Effector memory CD4-positive, alpha-beta T cell (primary cell): ENCODE measurements at regions not wholly inside any gene's neighbourhood (a gene's known extent, or its start where the extent isn't known, plus 50 kb on each side); places are given as distances from the start of the nearest gene placed in this dataset.
"Not testable (repeated sequence)": the region's sequence is repeated elsewhere in the genome, so short reads cannot be mapped to it uniquely, and the experiment has no call there.

Source experiments
- DNase-seq, 3 donors: peaks; one replicate each; pipeline ENCODE4 v3.0.0-alpha.2; 2020
- H3K27ac ChIP-seq: 2 replicates; pipeline ENCODE4 v1.7.0; 2013; ENCODE audit warnings: mild to moderate bottlenecking, low read length, moderate library complexity; ENCODE audit not compliant: insufficient read depth, poor library complexity, severe bottlenecking
- H3K27me3 ChIP-seq: replicated peaks from 2 replicates; pipeline ENCODE4 v1.7.0; 2013; ENCODE audit warnings: mild to moderate bottlenecking, low read length; ENCODE audit not compliant: insufficient read depth, control insufficient read depth, poor library complexity, severe bottlenecking
- H3K36me3 ChIP-seq: 2 replicates; pipeline ENCODE4 v1.7.0; 2013; ENCODE audit warnings: mild to moderate bottlenecking, low read length, moderate library complexity; ENCODE audit not compliant: control insufficient read depth, insufficient read depth
- H3K4me1 ChIP-seq: 2 replicates; pipeline ENCODE4 v1.7.0; 2013; ENCODE audit warnings: low read length, mild to moderate bottlenecking; ENCODE audit not compliant: control insufficient read depth, insufficient read depth, poor library complexity, severe bottlenecking
- H3K4me3 ChIP-seq: 2 replicates; pipeline ENCODE4 v1.7.0; 2013; ENCODE audit warnings: low read length, low read depth, mild to moderate bottlenecking; ENCODE audit not compliant: insufficient read depth, poor library complexity, severe bottlenecking
- H3K9me3 ChIP-seq: 2 replicates; pipeline ENCODE4 v1.7.0; 2013; ENCODE audit warnings: mild to moderate bottlenecking, low read length, moderate library complexity; ENCODE audit not compliant: control insufficient read depth

GRCh38 chr5:34258598-34258997, 215.6 kb upstream of the C1QTNF3 start:
- not testable (repeated sequence) for H3K27ac ChIP-seq, DNase-seq, H3K27me3 ChIP-seq, H3K4me1 ChIP-seq, H3K4me3 ChIP-seq, H3K36me3 ChIP-seq, H3K9me3 ChIP-seq

GRCh38 chr5:34261020-34261419, 218.0 kb upstream of the C1QTNF3 start:
- H3K4me3 ChIP-seq, H3K4me1 ChIP-seq, DNase-seq, H3K9me3 ChIP-seq, H3K27me3 ChIP-seq, H3K27ac ChIP-seq, H3K36me3 ChIP-seq: not testable (repeated sequence)

- not testable (repeated sequence) for H3K27ac ChIP-seq, H3K36me3 ChIP-seq, H3K4me3 ChIP-seq, DNase-seq, H3K4me1 ChIP-seq, H3K9me3 ChIP-seq, H3K27me3 ChIP-seq
Measured at GRCh38 chr5:34266151-34266550, 223.1 kb upstream of the C1QTNF3 start.

- not testable (repeated sequence) for H3K27me3 ChIP-seq, DNase-seq, H3K36me3 ChIP-seq, H3K4me1 ChIP-seq, H3K27ac ChIP-seq, H3K9me3 ChIP-seq, H3K4me3 ChIP-seq
Measured at GRCh38 chr5:34296759-34297158, 253.7 kb upstream of the C1QTNF3 start.

GRCh38 chr5:34329201-34329600, 286.2 kb upstream of the C1QTNF3 start:
- DNase-seq, H3K36me3 ChIP-seq, H3K27ac ChIP-seq, H3K4me1 ChIP-seq, H3K4me3 ChIP-seq, H3K9me3 ChIP-seq, H3K27me3 ChIP-seq: not testable (repeated sequence)

GRCh38 chr5:34329611-34330108, 286.6 kb upstream of the C1QTNF3 start:
- H3K27me3 ChIP-seq, H3K36me3 ChIP-seq, H3K27ac ChIP-seq, H3K9me3 ChIP-seq, H3K4me1 ChIP-seq, DNase-seq, H3K4me3 ChIP-seq: not testable (repeated sequence)

- not testable (repeated sequence) for DNase-seq
Measured at GRCh38 chr5:34331928-34332454, 289.0 kb upstream of the C1QTNF3 start.

GRCh38 chr5:34339408-34340001, 296.5 kb upstream of the C1QTNF3 start:
- H3K27ac ChIP-seq, H3K4me1 ChIP-seq, DNase-seq, H3K27me3 ChIP-seq, H3K36me3 ChIP-seq, H3K4me3 ChIP-seq, H3K9me3 ChIP-seq: not testable (repeated sequence)

More at GRCh38 chr5:34331928-34332454, 289.0 kb upstream of the C1QTNF3 start:
- not testable (repeated sequence) for H3K27ac ChIP-seq, H3K4me1 ChIP-seq, H3K4me3 ChIP-seq, H3K36me3 ChIP-seq, H3K27me3 ChIP-seq, H3K9me3 ChIP-seq

GRCh38 chr5:34354440-34354839, 301.7 kb upstream of the RAI14 start:
- H3K4me3 ChIP-seq, H3K27me3 ChIP-seq, H3K27ac ChIP-seq, H3K9me3 ChIP-seq, H3K36me3 ChIP-seq, DNase-seq, H3K4me1 ChIP-seq: not testable (repeated sequence)

- H3K27ac ChIP-seq, H3K36me3 ChIP-seq, H3K4me1 ChIP-seq, DNase-seq, H3K27me3 ChIP-seq, H3K9me3 ChIP-seq, H3K4me3 ChIP-seq: not testable (repeated sequence)
Measured at GRCh38 chr5:34371417-34371816, 284.7 kb upstream of the RAI14 start.
